Ovary (tissue), 3 donors: ENCODE measurements at regions not wholly inside any gene's neighbourhood (a gene's known extent, or its start where the extent isn't known, plus 50 kb on each side); places are given as distances from the start of the nearest gene placed in this dataset.

Experiments used
- CTCF ChIP-seq, 3 donors: fragments of 450-650 bp in 2 of 3; fragments of 200-600 bp in 1 of 3; IDR thresholded peaks; one replicate each; pipeline versions ENCODE4 v1.5.1 to v1.8.0; 2016 to 2022; ENCODE audit warnings: antibody characterized with exemption in 3 of 3, mild to moderate bottlenecking in 1 of 3
- EP300 ChIP-seq: sonication (generic); formaldehyde crosslinking; IDR thresholded peaks from one replicate; pipeline ENCODE4 v1.6.1; 2017; ENCODE audit warnings: antibody characterized with exemption
- POLR2A ChIP-seq: fragments of 450-650 bp; IDR thresholded peaks from one replicate; pipeline ENCODE4 v1.6.1; 2017; ENCODE audit warnings: antibody characterized with exemption, mild to moderate bottlenecking, moderate library complexity
- donor health status: DM: no; HTN: no; CAD: no.

- TF ChIP-seq CTCF (IDR thresholded peaks at IDR 0.05) = no peak
- TF ChIP-seq POLR2A = no peak
- no peak for TF ChIP-seq EP300
Observed at GRCh38 chr16:55048745-55049144, 118.1 kb downstream of the IRX5 start.
